ENCODE measurements at regions not wholly inside any gene's neighbourhood (a gene's known extent, or its start where the extent isn't known, plus 50 kb on each side); places are given as distances from the start of the nearest gene placed in this dataset.

GRCh38 chr1:229153955-229154548 is 116.9 kb upstream of the RAB4A start:
- FAIRE-seq: no peak
- no peak for TF ChIP-seq CTCF (IDR thresholded peaks at IDR 0.05; ENCODE audit: insufficient read depth, missing control alignments)
- DNase-seq (ENCODE audit: insufficient read length, low spot score): no peak

- FAIRE-seq (no peak), DNase-seq (ENCODE audit: insufficient read length, low spot score) (no peak)
- no peak for TF ChIP-seq CTCF (IDR thresholded peaks at IDR 0.05; ENCODE audit: insufficient read depth, missing control alignments)
Measured at GRCh38 chr1:229154811-229155210, 116.1 kb upstream of the RAB4A start.

- TF ChIP-seq CTCF (IDR thresholded peaks at IDR 0.05; ENCODE audit: insufficient read depth, missing control alignments): no peak
- DNase-seq (ENCODE audit: insufficient read length, low spot score) (no peak), FAIRE-seq (no peak)
Measured at GRCh38 chr1:229155472-229155871, 115.4 kb upstream of the RAB4A start.

GRCh38 chr1:229156872-229157271 is 114.0 kb upstream of the RAB4A start:
- FAIRE-seq: no peak
- peak; percentile 51 for TF ChIP-seq CTCF (IDR thresholded peaks at IDR 0.05; ENCODE audit: insufficient read depth, missing control alignments)

GRCh38 chr1:229157480-229157879 is 113.4 kb upstream of the RAB4A start:
- TF ChIP-seq CTCF (IDR thresholded peaks at IDR 0.05; ENCODE audit: insufficient read depth, missing control alignments): no peak
- no peak for DNase-seq (ENCODE audit: insufficient read length, low spot score)
- no peak for FAIRE-seq

More at GRCh38 chr1:229156872-229157271, 114.0 kb upstream of the RAB4A start:
- DNase-seq (ENCODE audit: insufficient read length, low spot score): no peak

GRCh38 chr1:229158341-229158921 is 112.5 kb upstream of the RAB4A start:
- TF ChIP-seq CTCF (IDR thresholded peaks at IDR 0.05; ENCODE audit: insufficient read depth, missing control alignments): no peak
- DNase-seq (ENCODE audit: insufficient read length, low spot score) (no peak), FAIRE-seq (no peak)

- FAIRE-seq: no peak
- DNase-seq (ENCODE audit: insufficient read length, low spot score): no peak
- no peak for TF ChIP-seq CTCF (IDR thresholded peaks at IDR 0.05; ENCODE audit: insufficient read depth, missing control alignments)
Measured at GRCh38 chr1:229158927-229159326, 112.0 kb upstream of the RAB4A start.
